GM19468 (cell line): ENCODE measurements at regions not wholly inside any gene's neighbourhood (a gene's known extent, or its start where the extent isn't known, plus 50 kb on each side); places are given as distances from the start of the nearest gene placed in this dataset.
"Not testable (repeated sequence)": the region's sequence is repeated elsewhere in the genome, so short reads cannot be mapped to it uniquely, and the experiment has no call there.

ENCODE experiments used
- ATAC-seq: cut with Tn5 transposase; IDR thresholded peaks from one replicate; pipeline ENCODE4 v1.9.1; 2021; ENCODE audit warnings: mild to moderate bottlenecking, moderate library complexity, moderate number of reproducible peaks; ENCODE audit not compliant: unreplicated experiment; ENCODE audit errors: extremely low read depth

DNA sequence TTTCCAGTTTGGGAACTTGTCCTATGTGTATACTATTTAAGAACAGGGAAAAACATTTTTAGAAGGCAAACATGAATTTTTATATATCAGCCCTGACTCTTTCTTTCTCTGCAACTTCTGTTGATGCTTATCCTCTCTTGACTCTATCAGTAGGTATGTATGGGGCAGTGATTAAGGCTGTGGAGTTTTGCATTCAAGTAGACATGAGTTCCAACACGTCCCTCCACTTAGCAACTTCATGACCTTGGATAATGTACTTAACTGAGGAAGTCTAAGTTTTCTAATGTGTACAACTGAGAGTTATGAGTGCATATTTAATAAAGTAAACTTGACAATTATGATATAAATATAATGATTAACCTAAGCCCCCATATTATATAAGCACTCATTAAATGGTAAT lies 414.6 kb downstream of the TDRD3 start:
- no peak for ATAC-seq

DNA sequence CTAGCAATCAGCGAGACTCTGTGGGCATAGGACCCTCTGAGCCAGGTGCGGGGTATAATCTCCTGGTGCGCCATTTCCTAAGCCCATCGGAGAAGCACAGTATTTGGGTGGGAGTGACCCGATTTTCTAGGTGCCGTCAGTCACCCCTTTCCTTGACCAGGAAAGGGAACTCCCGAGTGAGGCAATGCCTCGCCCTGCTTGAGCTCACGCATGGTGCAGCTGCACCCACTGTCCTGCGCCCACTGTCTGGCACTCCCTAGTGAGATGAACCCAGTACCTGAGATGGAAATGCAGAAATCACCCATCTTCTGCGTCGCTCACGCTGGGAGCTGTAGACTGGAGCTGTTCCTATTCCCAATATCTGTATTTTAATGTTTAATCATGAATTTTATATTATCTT lies 408.6 kb downstream of the TDRD3 start:
- ATAC-seq, result not testable (repeated sequence)

DNA sequence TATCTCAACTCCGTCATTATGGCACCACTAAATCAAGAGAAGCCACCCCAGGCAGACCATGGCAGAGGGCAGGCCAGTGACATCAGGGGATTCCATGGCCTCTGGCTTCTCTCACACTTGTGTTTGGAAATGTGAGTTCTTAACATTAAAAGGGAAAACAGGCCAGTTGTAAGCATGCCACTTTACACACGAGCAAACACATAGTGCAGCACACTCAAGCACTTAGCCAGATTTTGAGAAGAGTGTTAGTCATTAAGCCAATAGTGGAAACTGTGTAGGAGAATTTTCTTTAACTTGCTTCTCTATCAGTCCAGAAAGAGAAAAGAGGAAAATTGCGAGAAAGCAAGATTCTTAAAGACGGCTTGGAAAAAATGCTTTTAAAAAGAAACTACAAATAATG lies 401.5 kb downstream of the TDRD3 start:
- ATAC-seq, result no peak

DNA sequence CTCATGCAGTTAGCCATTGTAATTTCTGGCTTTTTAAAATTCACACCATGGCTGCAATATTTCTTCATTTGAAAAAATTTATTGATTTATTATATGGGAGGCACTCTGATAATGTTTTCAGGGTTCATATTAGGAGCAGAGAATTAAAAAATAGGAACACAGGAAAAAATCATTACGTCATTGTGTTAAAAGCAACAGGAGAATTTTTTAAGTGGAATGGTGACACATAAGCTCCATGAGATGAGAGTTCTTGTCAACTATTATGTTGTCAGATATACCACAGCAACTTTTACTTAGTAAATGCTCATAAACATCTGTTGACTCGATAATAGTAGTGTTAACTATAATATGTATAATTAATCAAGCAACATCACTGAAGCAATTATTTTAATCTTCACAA lies 400.1 kb downstream of the TDRD3 start:
- ATAC-seq, result no peak

DNA sequence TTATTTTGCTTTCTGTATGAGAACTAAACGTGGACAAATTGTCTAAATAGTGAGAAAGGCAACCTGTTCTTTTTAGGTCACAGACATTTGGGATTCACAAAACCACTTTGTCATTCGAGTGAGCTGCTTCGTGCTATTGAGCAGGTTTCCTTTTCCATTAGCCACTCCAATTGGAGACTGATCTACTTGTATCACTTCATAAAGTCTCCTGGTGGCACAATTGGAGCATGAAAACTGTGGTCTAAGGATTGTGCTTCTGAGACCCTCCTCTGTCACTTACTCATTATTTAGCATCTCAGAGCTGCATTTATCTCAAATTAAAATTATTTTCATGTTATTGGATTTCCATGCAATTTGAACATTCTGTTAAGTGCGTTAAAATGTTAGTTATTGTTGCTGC lies 397.7 kb downstream of the TDRD3 start:
- no peak for ATAC-seq

DNA sequence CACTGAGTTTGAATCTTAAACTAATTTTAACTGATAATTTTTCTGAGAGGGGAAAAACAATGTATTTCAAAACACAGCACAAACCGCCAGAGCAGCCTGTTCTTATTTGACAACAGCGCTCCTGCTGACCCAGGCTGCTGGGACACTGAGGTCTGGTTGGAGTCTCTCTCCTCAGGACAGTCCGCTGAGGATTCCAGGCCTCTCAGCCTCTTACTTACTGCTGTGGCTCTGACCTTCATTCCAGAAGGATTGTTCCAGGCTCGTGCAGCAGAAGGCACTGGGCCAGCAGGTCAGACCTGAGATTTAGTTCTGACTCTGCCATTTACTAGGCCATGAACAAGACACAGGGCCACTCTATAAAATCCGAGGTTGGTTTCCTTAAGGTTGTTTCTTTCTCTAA lies 393.6 kb downstream of the TDRD3 start:
- no peak for ATAC-seq

DNA sequence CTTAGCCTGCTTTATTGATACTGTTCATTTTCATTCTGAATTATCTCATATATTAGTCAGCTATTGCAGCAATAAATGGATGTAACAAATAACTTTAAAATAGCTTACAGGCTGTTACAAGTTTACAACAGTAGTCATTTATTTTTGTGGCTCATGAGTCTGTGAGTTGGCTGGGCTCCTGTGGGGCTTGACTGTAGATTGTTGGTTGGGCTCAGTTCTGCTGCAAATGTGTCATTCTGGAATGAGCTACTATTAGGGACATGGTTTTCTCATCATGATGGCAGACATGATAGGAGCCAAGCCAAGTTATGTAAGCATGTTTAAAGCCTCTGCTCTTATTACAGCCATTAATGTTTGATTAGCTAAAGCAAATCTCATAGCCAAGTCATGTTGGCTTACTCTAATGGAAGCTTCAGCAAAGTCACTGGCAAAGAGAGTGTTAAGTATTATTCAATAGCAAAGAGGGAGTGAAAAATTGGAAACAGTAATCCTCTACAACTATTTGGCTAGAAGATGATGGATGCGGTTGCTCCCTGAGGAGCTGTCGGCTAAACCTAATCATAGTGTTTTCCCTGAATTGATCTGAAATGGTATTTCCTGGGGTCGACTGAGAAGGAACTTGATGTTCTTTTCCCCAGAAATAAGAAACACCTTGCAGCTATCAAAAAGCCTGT lies 391.3 kb downstream of the TDRD3 start:
- ATAC-seq, result no peak

DNA sequence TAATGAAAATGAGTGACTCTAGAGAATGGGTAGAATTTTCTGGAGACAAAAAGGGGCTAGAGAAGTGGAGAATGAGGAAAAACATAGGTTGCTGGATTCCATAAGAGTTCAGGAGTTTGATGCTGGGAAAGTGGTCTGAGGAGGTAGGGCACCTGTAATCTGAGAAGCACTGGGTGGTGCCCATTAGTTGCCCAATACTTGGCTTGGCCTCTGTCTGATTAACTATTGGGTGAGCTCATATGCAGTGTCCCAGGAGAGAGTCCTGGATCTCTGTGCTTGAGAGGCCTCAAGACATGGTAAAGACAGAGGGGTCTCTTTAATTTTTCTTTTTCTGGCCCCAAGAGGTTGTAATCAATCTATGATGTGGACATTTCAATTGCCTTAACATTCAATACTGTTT lies 390.1 kb downstream of the TDRD3 start:
- ATAC-seq, result no peak

DNA sequence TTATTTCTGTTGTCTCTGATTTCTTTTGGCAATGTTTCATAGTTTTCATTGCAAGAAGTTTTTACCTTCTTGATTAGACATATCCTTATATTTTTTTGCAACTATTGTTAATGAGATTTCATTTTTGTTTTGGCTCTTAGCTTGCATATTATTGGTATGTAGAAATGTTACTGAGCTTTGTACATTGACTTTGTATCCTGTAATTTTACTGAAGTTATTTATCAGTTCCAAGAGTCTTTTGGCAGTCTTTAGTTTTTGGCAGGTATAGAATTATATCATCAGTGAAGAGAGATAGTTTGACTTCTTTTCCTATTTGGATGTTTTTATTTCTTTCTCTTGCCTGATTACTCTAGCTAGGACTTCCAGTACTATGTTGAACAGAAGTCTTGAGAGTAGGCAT lies 375.7 kb downstream of the TDRD3 start:
- no peak for ATAC-seq

DNA sequence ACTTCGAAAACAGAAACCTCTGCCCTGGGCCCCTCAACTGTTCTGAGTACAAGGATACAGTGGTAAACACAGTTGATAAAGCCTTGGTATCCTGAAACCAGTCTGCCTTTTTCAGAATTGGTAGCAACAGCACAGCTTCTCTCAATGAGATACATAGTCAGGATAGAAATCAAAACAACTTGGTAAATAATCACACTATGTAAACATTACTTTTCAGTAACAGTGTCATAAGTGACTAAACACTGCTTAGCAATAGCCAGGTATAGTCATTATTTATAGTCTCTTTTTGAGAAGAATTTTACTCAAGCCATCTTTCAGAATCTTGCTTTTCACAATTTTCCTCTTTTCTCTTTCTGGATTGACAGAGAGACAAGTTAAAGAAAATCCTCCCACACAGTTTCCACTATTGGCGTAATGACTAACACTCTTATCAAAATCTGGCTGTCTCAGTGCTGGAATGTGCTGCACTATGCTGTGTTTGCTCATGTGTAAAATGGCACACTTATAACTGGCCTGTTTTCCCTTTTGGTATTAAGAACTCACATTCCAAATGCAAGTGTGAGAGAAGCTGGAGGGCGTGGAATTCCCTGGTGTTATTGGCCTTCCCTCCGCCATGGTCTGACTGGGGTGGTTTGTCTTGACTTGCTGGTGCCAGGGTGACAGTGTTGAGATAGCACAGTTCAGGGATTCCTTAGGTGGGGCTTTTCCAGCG lies 368.8 kb downstream of the TDRD3 start:
- ATAC-seq, result no peak

DNA sequence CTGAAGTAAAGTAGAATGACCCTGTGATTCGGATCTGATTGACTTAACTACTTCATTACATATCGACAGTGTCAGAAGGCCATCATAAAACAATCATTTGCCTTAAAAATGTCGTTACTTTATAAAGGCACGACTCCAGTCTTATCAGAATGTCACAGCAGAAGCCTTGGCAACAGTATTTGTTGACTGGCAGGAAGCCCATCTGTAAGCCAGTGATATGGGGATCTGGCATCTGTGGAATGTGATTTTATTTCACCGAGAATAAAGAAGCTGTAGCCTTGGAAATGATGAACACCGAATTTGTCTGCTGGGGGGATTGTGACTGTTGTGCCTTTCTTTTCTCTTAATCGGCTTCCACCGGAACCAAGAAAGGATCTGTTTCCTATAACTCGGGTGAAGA lies 362.5 kb downstream of the TDRD3 start:
- no peak for ATAC-seq

DNA sequence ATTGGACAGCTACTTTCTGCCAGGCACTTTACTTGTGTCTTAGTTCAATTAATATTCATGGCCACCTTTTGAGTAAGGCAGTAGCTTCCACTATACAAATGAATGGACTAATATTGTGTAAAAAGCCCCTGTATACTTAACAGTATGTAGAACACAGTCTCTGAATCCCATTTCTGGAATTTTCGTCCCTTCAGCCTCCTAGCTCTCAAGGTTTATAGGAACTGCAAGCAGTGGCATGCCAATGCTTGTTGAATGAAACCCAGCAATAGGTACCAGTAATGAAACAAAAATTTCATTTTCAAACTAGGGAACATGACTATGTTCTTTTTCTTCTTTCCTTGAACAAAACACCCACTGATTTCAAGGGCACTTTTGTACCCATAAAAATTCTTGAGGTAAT lies 361.6 kb downstream of the TDRD3 start:
- ATAC-seq, result no peak

DNA sequence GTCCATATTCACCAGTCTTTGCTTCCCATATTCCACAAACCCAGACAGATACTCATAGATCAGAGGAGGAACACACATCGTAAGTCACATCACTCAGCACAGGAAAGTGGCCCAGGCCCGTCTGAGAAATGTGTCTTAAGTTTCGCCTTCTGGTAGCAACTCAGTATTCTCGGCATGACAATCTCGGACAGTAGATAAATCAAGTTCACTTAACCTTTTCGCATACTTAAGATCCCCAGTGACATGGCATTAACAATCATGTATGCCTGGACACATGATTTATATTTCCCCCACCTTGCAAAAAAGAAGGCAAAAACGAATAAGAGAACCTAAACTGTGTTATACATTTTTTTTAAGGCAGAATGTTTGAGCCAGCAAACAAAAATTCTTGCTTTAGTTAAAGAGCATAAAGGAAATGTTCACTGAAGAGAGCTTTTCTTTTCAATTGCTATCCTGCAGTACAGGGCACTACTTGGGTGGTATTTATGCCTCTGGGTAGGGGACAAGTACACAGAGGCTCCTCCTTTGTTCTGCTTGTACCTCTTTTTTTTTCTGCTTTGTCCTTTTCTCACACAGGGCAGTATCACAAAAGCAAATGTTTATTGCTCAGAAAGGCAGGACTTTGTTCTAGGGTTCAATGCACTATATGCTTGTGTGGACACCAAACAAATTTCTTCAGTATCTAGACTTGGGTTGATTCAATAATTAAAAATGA lies 360.6 kb downstream of the TDRD3 start:
- no peak for ATAC-seq

DNA sequence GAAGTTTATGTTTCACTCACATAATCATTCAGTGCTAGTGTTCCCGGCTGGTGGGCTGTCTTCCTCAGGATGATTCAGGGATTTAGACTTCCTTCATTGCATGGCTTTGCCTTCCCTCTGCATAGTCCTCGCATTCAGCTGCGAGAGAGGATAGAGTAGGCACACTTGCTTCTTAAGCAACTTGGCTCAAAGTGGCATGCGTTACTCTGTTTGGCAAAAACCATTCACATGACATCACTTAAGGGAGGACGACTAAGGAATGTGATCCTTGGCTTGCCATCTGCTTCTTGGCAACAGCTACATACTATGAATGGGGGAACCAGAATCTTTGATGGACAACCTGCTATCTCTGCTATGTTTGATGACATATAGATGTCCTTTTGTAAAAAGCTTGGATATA lies 359.3 kb downstream of the TDRD3 start:
- ATAC-seq, result no peak

DNA sequence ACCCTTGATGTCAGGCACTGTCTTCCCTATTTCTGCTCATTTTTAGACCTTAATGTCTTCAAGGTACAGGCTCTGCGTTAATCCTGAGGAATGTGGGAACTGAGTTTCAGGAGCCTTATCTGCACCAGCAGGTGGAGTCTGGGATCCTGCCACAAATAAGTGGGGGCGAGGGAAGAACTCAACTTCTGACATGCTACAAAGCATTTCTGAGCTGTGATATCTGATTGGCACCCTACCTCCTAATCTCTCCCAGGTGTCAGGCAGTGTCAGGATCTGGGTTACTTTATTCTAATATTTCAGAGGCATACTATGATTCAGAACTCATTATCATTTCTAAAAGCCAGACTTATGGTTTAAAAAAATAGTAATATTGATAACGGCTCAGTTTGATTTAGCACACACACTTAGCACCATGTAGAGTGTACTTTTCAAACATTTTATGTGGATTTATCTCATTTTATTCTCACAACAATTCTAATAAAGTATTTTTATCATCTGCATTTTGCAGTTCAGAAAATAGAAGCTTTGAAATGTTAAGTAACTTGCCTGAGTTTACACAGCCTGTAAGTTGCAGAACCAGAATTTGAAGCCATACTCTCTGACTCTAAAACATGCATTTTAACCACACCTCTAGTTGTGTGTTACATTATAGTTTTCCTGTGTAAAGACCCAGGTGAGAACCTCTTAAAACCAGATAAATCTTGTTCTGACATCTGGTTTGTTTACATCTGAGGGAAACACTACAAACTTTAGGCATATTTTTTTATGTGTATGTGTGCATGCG lies 358.6 kb downstream of the TDRD3 start:
- ATAC-seq, result no peak

DNA sequence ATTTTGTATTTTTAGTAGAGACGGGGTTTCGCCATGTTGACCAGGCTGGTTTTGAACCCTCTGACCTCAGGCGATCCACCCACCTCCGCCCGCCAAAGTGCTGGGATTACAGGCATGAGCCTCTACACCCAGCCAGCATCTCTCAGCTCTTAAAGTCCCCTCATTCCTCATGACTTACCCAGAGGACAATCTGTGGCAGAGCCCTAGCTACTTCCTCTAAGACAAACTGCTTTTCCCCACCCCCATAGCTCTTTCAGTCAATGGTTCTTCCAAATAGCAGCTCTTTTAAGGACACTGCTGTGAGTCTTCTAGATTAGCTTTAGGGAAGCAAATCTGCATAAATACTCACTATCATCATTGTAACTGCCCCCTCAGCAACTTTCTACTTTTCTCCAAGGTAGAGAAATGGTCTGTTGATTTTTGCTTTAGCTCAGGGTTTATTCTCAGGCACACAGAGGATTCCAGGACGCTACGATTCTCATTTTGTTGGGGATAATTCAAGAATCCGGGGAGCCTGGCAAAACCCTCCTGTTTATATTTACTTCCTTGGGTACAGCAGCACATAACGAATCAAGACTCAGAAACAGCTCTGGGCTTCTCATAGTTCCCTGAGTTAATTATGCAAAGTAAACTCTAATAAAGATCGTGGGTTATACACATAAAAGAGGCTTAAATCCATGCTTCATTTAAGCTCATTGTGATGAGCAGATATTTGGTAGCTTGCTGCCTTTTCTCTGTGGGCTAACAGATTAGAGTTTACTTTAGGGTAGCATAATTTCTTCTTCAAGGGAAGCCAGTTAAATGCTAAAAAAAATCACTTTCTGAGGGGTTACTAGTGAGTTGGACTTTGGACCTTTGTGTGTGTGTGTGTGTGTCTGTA lies 357.4 kb downstream of the TDRD3 start:
- ATAC-seq, result no peak

DNA sequence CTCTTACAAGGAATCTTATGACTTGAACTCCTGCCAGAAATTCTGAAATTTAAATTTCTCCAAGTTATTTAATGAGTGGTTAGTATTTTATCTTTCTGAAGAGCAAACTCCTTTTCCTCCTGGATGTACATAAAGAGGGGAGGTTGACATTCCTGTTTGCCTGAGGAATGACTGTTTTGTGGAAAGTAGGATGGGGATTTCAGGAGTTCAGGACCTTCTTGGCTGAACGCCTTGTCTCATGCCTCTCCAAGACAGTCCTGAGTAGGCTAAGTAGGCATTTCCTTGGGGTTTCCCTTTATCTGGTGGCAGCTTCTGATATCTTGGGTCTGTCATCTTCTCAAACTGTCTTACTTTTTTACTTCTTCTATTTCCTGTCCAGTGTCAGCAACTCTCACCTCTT lies 356.6 kb downstream of the TDRD3 start:
- ATAC-seq, result no peak

DNA sequence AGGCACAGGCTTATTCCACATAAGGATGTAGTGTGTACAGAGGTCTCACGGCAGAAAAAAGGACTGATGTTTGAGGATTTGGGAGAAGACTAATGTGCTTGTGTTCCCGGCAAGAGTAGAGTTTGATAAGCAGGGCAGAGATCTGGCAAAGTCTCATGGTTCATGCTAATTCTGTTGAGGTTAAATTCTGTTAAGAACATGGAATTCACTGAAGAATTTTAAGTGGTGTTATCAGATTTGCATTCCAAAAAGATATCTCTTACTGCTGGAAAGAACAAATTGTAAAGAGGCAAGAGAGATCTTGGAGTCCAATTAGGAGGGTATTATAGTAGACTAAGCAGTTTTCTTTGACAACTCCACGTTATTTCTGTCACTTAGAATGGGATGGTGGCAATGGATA lies 348.3 kb downstream of the TDRD3 start:
- no peak for ATAC-seq

DNA sequence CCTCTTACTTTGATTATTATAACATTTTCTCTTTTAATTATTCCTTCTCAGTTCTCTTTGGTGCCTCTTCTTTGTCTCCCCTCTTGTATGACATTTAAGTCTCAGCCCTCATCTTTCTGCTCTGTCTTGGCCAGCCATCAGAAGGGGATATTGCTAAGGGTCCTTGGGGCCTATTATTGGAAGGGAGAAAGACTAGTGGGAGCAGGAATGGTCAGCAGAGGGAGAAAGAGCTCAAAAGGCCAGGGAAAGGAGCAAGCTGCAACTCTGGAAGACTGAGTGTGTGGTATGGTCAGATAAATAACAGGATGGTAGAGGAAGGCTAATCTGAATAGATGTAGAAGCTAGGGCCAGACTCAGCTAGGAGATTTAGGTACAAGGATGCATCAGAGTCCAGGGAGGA lies 336.9 kb downstream of the TDRD3 start:
- no peak for ATAC-seq

DNA sequence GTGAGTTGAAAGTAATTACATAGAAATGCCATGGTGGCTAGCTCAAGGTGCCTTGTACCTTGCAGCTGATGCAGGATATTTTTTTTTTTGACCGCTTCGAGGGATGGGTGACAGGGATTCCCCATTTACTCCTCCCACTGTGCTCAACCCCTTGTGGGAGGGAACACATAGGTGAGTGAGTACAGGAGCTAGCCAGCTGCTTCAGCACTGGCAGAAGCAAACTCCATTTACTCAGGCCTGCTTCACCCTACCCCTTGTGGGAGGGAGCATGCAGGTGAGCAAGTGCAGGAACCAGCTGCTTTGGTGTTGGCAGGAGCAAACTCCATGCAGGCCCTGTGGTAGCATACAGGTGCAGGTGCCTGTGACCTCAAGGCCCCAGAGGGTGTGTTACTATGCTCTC lies 330.1 kb downstream of the TDRD3 start:
- no peak for ATAC-seq
